CD14-positive monocyte (primary cell): ENCODE measurements at regions not wholly inside any gene's neighbourhood (a gene's known extent, or its start where the extent isn't known, plus 50 kb on each side); places are given as distances from the start of the nearest gene placed in this dataset.

Source experiments
- DNase-seq, 3 donors: peaks; one replicate each; pipeline ENCODE4 v3.0.0-alpha.2; 2011 to 2022
- H2AFZ ChIP-seq: 2 replicates; pipeline ENCODE4 v1.6.0; 2012; ENCODE audit warnings: mild to moderate bottlenecking, low read depth, low read length, inconsistent platforms; ENCODE audit not compliant: insufficient read depth, poor library complexity, severe bottlenecking
- H3K27ac ChIP-seq, 2 donors: 1 replicate in 1 of 2; 2 replicates in 1 of 2; pipeline ENCODE4 v1.5.1; 2012 to 2013; ENCODE audit warnings: low read length in 2 of 2, control low read depth in 1 of 2, inconsistent platforms in 1 of 2, low read depth in 1 of 2, mild to moderate bottlenecking in 1 of 2
- H3K27me3 ChIP-seq, 2 donors: one replicate each; pipeline versions ENCODE4 v1.6.0 to v1.6.1; 2011 to 2013; ENCODE audit warnings: low read length in 2 of 2; ENCODE audit not compliant: control insufficient read depth in 2 of 2, insufficient read depth in 2 of 2
- H3K36me3 ChIP-seq, 2 donors: replicated peaks in 1 of 2; 1 replicate in 1 of 2; 2 replicates in 1 of 2; pipeline versions ENCODE4 v1.5.1 to v1.6.1; 2012 to 2013; ENCODE audit warnings: low read length in 2 of 2, control low read depth in 1 of 2, inconsistent platforms in 1 of 2, mild to moderate bottlenecking in 1 of 2; ENCODE audit not compliant: insufficient read depth in 2 of 2, control insufficient read depth in 1 of 2
- H3K4me1 ChIP-seq, 2 donors: 1 replicate in 1 of 2; 2 replicates in 1 of 2; pipeline versions ENCODE4 v1.5.1 to v1.6.1; 2012 to 2013; ENCODE audit warnings: low read length in 2 of 2, control low read depth in 1 of 2, inconsistent platforms in 1 of 2, mild to moderate bottlenecking in 1 of 2, moderate library complexity in 1 of 2; ENCODE audit not compliant: insufficient read depth in 2 of 2, control insufficient read depth in 1 of 2
- H3K4me2 ChIP-seq: replicated peaks from 2 replicates; pipeline ENCODE3; 2012; ENCODE audit warnings: low read length, moderate library complexity, mild to moderate bottlenecking; ENCODE audit not compliant: poor library complexity, severe bottlenecking; ENCODE audit errors: extremely low read depth
- H3K4me3 ChIP-seq, 3 experiments: fragments of 200-600 bp in 1 of 3; sonication (generic) in 1 of 3; replicated peaks in 1 of 3; 1 replicate in 2 of 3; 2 replicates in 1 of 3; pipeline ENCODE4 v1.5.1; 2011 to 2013; ENCODE audit warnings: low read length in 3 of 3, mild to moderate bottlenecking in 3 of 3, control low read depth in 2 of 3, low read depth in 2 of 3, inconsistent platforms in 1 of 3, moderate library complexity in 1 of 3
- H3K79me2 ChIP-seq: 2 replicates; pipeline ENCODE4 v1.6.0; 2012; ENCODE audit warnings: mild to moderate bottlenecking, control low read depth, inconsistent platforms, low read length, moderate library complexity; ENCODE audit not compliant: insufficient read depth
- H3K9ac ChIP-seq: 2 replicates; pipeline ENCODE4 v1.6.0; 2017; ENCODE audit warnings: low read length, mild to moderate bottlenecking; ENCODE audit not compliant: insufficient read depth, poor library complexity, severe bottlenecking
- H3K9me3 ChIP-seq, 2 donors: replicated peaks in 1 of 2; 1 replicate in 1 of 2; 2 replicates in 1 of 2; pipeline versions ENCODE4 v1.5.1 to v1.6.1; 2012 to 2013; ENCODE audit warnings: low read length in 2 of 2, control low read depth in 1 of 2; ENCODE audit not compliant: control insufficient read depth in 1 of 2, insufficient read depth in 1 of 2
- H4K20me1 ChIP-seq: 2 replicates; pipeline ENCODE4 v1.6.0; 2012; ENCODE audit warnings: mild to moderate bottlenecking, low read length, control low read depth, moderate library complexity; ENCODE audit not compliant: insufficient read depth
- H3K27ac Mint-ChIP-seq, 7 donors: one replicate each; pipeline ENCODE4 v1.8.0; 2020; ENCODE audit warnings: mild to moderate bottlenecking in 7 of 7, mixed read lengths in 7 of 7, moderate library complexity in 6 of 7, inconsistent platforms in 2 of 7
- H3K27me3 Mint-ChIP-seq, 3 donors: one replicate each; pipeline ENCODE4 v1.8.0; 2021 to 2022; ENCODE audit warnings: low read depth in 3 of 3, mild to moderate bottlenecking in 3 of 3, mixed read lengths in 3 of 3, moderate library complexity in 3 of 3, inconsistent platforms in 1 of 3
- H3K36me3 Mint-ChIP-seq, 2 donors: one replicate each; pipeline ENCODE4 v1.8.0; 2020; ENCODE audit warnings: mixed read lengths in 2 of 2, inconsistent platforms in 1 of 2, mild to moderate bottlenecking in 1 of 2
- H3K4me1 Mint-ChIP-seq: one replicate; pipeline ENCODE4 v1.8.0; 2020; ENCODE audit warnings: mild to moderate bottlenecking, mixed read lengths
- H3K4me3 Mint-ChIP-seq, 2 donors: one replicate each; pipeline ENCODE4 v1.8.0; 2020; ENCODE audit warnings: mild to moderate bottlenecking in 2 of 2, mixed read lengths in 2 of 2, moderate library complexity in 1 of 2
- H3K9me3 Mint-ChIP-seq, 7 donors: one replicate each; pipeline ENCODE4 v1.8.0; 2020 to 2022; ENCODE audit warnings: mixed read lengths in 7 of 7, mild to moderate bottlenecking in 6 of 7, moderate library complexity in 6 of 7, inconsistent platforms in 2 of 7
- CTCF ChIP-seq: fragments of 200-600 bp; IDR thresholded peaks from one replicate; pipeline ENCODE4 v1.8.0; 2022; ENCODE audit warnings: antibody characterized with exemption, mild to moderate bottlenecking
- WGBS: methylation state at CpG from one replicate; pipeline ENCODE4 v1.1.5; 2013; ENCODE audit warnings: missing lambda C conversion rate; ENCODE audit not compliant: insufficient coverage; 5-methylcytosine and 5-hydroxymethylcytosine counted together
- intact Hi-C, 2 donors: fragments of 100-400 bp; cut with micrococcal nuclease; formaldehyde crosslinking; loops; one replicate each; pipeline versions ENCODE4 v1.15.0 to v1.15.1; 2023

- H3K9me3 ChIP-seq, result peaks cover 0 to 4% of the 10 kb centered on the region in 2 donors
- DNase-seq, result no peak
- no peak overlapping the region for H3K4me3 ChIP-seq
- intact Hi-C loops, result no loop called here
- TF ChIP-seq CTCF, result no peak
- H4K20me1 ChIP-seq, result no peaks in the 10 kb centered on the region
- H3K27me3 ChIP-seq, result no peaks in the 10 kb centered on the region
- H3K36me3 ChIP-seq, result no peaks in the 10 kb centered on the region
- Mint-ChIP-seq H3K36me3 (no peaks in the 10 kb centered on the region), H3K27ac (no peak overlapping the region), H3K9me3 (peaks cover 4 to 10% (median 5%) of the 10 kb centered on the region in 7 donors), H3K27me3 (peaks cover 0 to 1% (median 0%) of the 10 kb centered on the region in 3 donors), H3K4me3 (no peak overlapping the region), H3K4me1 (no peaks in the 10 kb centered on the region)
- WGBS, result 59% methylated on average over 2 of the region's 4 CpGs
- no peak overlapping the region for H3K27ac ChIP-seq
- H3K9ac ChIP-seq, result no peak overlapping the region
- no peaks in the 10 kb centered on the region for H3K4me1 ChIP-seq
- H3K4me2 ChIP-seq, result no peak overlapping the region
- no peak overlapping the region for H2AFZ ChIP-seq
- H3K79me2 ChIP-seq, result no peaks in the 10 kb centered on the region
Observed at GRCh38 chr1:68916221-68916902, 419.5 kb upstream of the DEPDC1 start.

- Histone ChIP-seq H3K79me2 (no peaks in the 10 kb centered on the region), H3K27ac (no peak overlapping the region), H3K4me2 (no peak overlapping the region), H4K20me1 (no peaks in the 10 kb centered on the region), H2AFZ (no peak overlapping the region), H3K36me3 (no peaks in the 10 kb centered on the region), H3K4me3 (no peak overlapping the region), H3K9me3 (peaks cover 0 to under 1% of the 10 kb centered on the region in 2 donors), H3K27me3 (no peaks in the 10 kb centered on the region), H3K4me1 (no peaks in the 10 kb centered on the region), H3K9ac (no peak overlapping the region)
- Mint-ChIP-seq H3K4me1 (no peaks in the 10 kb centered on the region), H3K27ac (no peak overlapping the region), H3K36me3 (no peaks in the 10 kb centered on the region), H3K9me3 (peaks cover 0 to 9% (median 4%) of the 10 kb centered on the region in 7 donors), H3K4me3 (no peak overlapping the region), H3K27me3 (peaks cover 0 to under 1% (median 0%) of the 10 kb centered on the region in 3 donors)
- WGBS, result no CpG with 5 or more reads among the region's 5 CpGs
- intact Hi-C loops, result no loop called here
- TF ChIP-seq CTCF, result no peak
- DNase-seq, result no peak
Observed at GRCh38 chr1:68917456-68917855, 420.6 kb upstream of the DEPDC1 start.
